Duodenal mucosa (tissue), 2 donors: ENCODE measurements at regions not wholly inside any gene's neighbourhood (a gene's known extent, or its start where the extent isn't known, plus 50 kb on each side); places are given as distances from the start of the nearest gene placed in this dataset.
A peak's percentile ranks its signal among the peaks of the same experiment; 100 is the strongest.
"Not testable (repeated sequence)": the region's sequence is repeated elsewhere in the genome, so short reads cannot be mapped to it uniquely, and the experiment has no call there.

ENCODE experiments used
- H3K27ac ChIP-seq: one replicate; pipeline ENCODE4 v1.7.0; 2013; ENCODE audit warnings: low read depth, low read length
- H3K27me3 ChIP-seq, 2 donors: one replicate each; pipeline ENCODE4 v1.7.0; 2013; ENCODE audit warnings: low read length in 2 of 2, control low read depth in 1 of 2; ENCODE audit not compliant: insufficient read depth in 2 of 2, control insufficient read depth in 1 of 2
- H3K36me3 ChIP-seq, 2 donors: one replicate each; pipeline ENCODE4 v1.7.0; 2013; ENCODE audit warnings: low read length in 2 of 2, control low read depth in 1 of 2; ENCODE audit not compliant: insufficient read depth in 2 of 2, control insufficient read depth in 1 of 2
- H3K4me1 ChIP-seq, 2 donors: one replicate each; pipeline ENCODE4 v1.7.0; 2013; ENCODE audit warnings: low read length in 2 of 2, control low read depth in 1 of 2; ENCODE audit not compliant: insufficient read depth in 2 of 2, control insufficient read depth in 1 of 2
- H3K4me3 ChIP-seq, 2 donors: one replicate each; pipeline ENCODE4 v1.7.0; 2013; ENCODE audit warnings: low read length in 2 of 2, low read depth in 1 of 2
- H3K9ac ChIP-seq, 2 donors: one replicate each; pipeline ENCODE4 v1.7.0; 2013; ENCODE audit warnings: low read length in 2 of 2, low read depth in 1 of 2
- H3K9me3 ChIP-seq, 2 donors: one replicate each; pipeline ENCODE4 v1.7.0; 2013; ENCODE audit warnings: low read length in 2 of 2, control low read depth in 1 of 2; ENCODE audit not compliant: control insufficient read depth in 1 of 2

GRCh38 chr7:35968140-35968940, 167.5 kb downstream of the SEPTIN7 start:
- Histone ChIP-seq H3K36me3 (no peaks in the 10 kb centered on the region), H3K9me3 (no peaks in the 10 kb centered on the region), H3K4me3 (no peak overlapping the region), H3K27ac (no peak overlapping the region), H3K9ac (no peak overlapping the region), H3K27me3 (peaks cover 0 to 4% of the 10 kb centered on the region in 2 donors), H3K4me1 (peaks cover 0 to 4% of the 10 kb centered on the region in 2 donors)

- H3K4me1 ChIP-seq, result peaks cover 0 to 4% of the 10 kb centered on the region in 2 donors
- H3K9ac ChIP-seq, result no peak overlapping the region
- H3K9me3 ChIP-seq, result no peaks in the 10 kb centered on the region
- H3K27me3 ChIP-seq, result peaks cover 0 to 4% of the 10 kb centered on the region in 2 donors
- no peak overlapping the region for H3K4me3 ChIP-seq
- H3K27ac ChIP-seq, result no peak overlapping the region
- no peaks in the 10 kb centered on the region for H3K36me3 ChIP-seq
Observed at GRCh38 chr7:35969066-35969465, 168.2 kb downstream of the SEPTIN7 start.

- H3K4me3 ChIP-seq, result no peak overlapping the region
- H3K9me3 ChIP-seq, result no peaks in the 10 kb centered on the region
- H3K27ac ChIP-seq, result no peak overlapping the region
- peaks cover 0 to 4% of the 10 kb centered on the region in 2 donors for H3K4me1 ChIP-seq
- peaks cover 0 to 4% of the 10 kb centered on the region in 2 donors for H3K27me3 ChIP-seq
- no peak overlapping the region for H3K9ac ChIP-seq
- H3K36me3 ChIP-seq, result no peaks in the 10 kb centered on the region
Observed at GRCh38 chr7:35970458-35970857, 169.6 kb downstream of the SEPTIN7 start.

GRCh38 chr7:35971133-35971891, 170.5 kb downstream of the SEPTIN7 start:
- Histone ChIP-seq H3K9ac (peak overlapping the region; percentile 42 to 43), H3K36me3 (no peaks in the 10 kb centered on the region), H3K4me3 (peak overlapping the region; percentile 30 to 53), H3K4me1 (peaks cover 0 to 4% of the 10 kb centered on the region in 2 donors), H3K27me3 (peaks cover 0 to 4% of the 10 kb centered on the region in 2 donors), H3K27ac (no peak overlapping the region), H3K9me3 (no peaks in the 10 kb centered on the region)

GRCh38 chr7:35975851-35976454, 175.1 kb downstream of the SEPTIN7 start:
- no peak overlapping the region for H3K27ac ChIP-seq
- H3K36me3 ChIP-seq, result no peaks in the 10 kb centered on the region
- H3K4me1 ChIP-seq, result peaks cover 0 to 3% of the 10 kb centered on the region in 2 donors
- no peak overlapping the region for H3K9ac ChIP-seq
- H3K4me3 ChIP-seq, result no peak overlapping the region
- H3K9me3 ChIP-seq, result no peaks in the 10 kb centered on the region
- H3K27me3 ChIP-seq, result peaks cover 0 to 4% of the 10 kb centered on the region in 2 donors

GRCh38 chr7:35978816-35979640, 174.0 kb upstream of the EEPD1 start:
- H3K9ac ChIP-seq, H3K27me3 ChIP-seq, H3K4me1 ChIP-seq, H3K36me3 ChIP-seq, H3K27ac ChIP-seq, H3K4me3 ChIP-seq, H3K9me3 ChIP-seq: not testable (repeated sequence)

- Histone ChIP-seq H3K27ac (no peak overlapping the region), H3K9ac (no peak overlapping the region), H3K27me3 (no peaks in the 10 kb centered on the region), H3K9me3 (no peaks in the 10 kb centered on the region), H3K4me1 (no peaks in the 10 kb centered on the region), H3K36me3 (no peaks in the 10 kb centered on the region), H3K4me3 (no peak overlapping the region)
Observed at GRCh38 chr7:35982600-35982999, 170.5 kb upstream of the EEPD1 start.

GRCh38 chr7:35983626-35984025, 169.4 kb upstream of the EEPD1 start:
- Histone ChIP-seq H3K27me3 (no peaks in the 10 kb centered on the region), H3K9ac (no peak overlapping the region), H3K36me3 (no peaks in the 10 kb centered on the region), H3K4me1 (no peaks in the 10 kb centered on the region), H3K4me3 (no peak overlapping the region), H3K27ac (no peak overlapping the region), H3K9me3 (no peaks in the 10 kb centered on the region)

- Histone ChIP-seq H3K27ac (no peak overlapping the region), H3K27me3 (no peaks in the 10 kb centered on the region), H3K4me1 (no peaks in the 10 kb centered on the region), H3K9ac (no peak overlapping the region), H3K9me3 (no peaks in the 10 kb centered on the region), H3K36me3 (no peaks in the 10 kb centered on the region), H3K4me3 (no peak overlapping the region)
Observed at GRCh38 chr7:35985126-35985754, 167.8 kb upstream of the EEPD1 start.
